ENCODE measurements at regions not wholly inside any gene's neighbourhood (a gene's known extent, or its start where the extent isn't known, plus 50 kb on each side); places are given as distances from the start of the nearest gene placed in this dataset.

- TF ChIP-seq CTCF (optimal IDR thresholded peaks at IDR 0.05 in 1 of 3, IDR thresholded peaks at IDR 0.05 in 1 of 3, conservative IDR thresholded peaks at IDR 0.05 in 1 of 3; ENCODE audit: extremely low read depth in 1 of 3, insufficient read depth in 2 of 3, low read length in 3 of 3) = no peak
- TF ChIP-seq EZH2 (IDR thresholded peaks at IDR 0.05; ENCODE audit: low read length) = no peak
These were observed 86.4 kb upstream of the ARG1 start for GRCh38 chr6:131486608-131487007.
